ENCODE measurements at regions not wholly inside any gene's neighbourhood (a gene's known extent, or its start where the extent isn't known, plus 50 kb on each side); places are given as distances from the start of the nearest gene placed in this dataset.

DNA sequence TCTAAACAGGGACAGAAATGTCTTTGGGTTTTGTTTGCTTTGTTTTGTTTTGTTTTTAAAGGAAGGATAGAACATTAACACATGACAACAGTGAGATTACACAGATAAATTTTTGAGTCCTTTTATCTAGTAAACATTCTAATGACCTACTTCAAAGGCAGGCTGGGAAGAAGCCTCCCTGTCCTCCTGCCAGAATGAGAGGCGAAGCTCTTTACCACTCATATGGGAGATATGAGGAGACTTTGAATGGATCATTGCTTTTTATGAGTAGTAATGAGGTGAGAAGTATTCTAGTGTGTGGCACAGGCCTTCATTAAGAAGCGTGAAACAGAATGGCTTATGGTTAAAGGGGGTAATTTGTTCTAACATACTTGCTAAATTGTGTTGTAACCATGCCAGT, 172.0 kb downstream of the FBXO8 start:
- H3K36me3 ChIP-seq (ENCODE audit: control insufficient read depth, insufficient read depth, low read length), result no peaks in the 10 kb centered on the region
- BruUV-seq (replicated peaks), result no TSS peak
- 51% methylated on average over 2 of the region's 2 CpGs for WGBS (ENCODE audit: insufficient coverage, low coverage, missing lambda C conversion rate)
- H3K9ac ChIP-seq (ENCODE audit: insufficient read depth in 1 of 2, low read depth in 2 of 2, low read length in 2 of 2), result no peak overlapping the region
- intact Hi-C loops (cut with micrococcal nuclease) (no loop called here), in situ Hi-C loops (cut with MboI) (no loop called here)
- no peak for DNase-seq (ENCODE audit: extremely low read depth in 1 of 4, low spot score in 3 of 4)
- no peak overlapping the region for H3K27ac ChIP-seq (ENCODE audit: extremely low read depth, low read depth, low read length)
- ChIA-PET POLR2A (interaction anchor here (1.1 kb wide), 1 partner anchor 13 kb away, joined by 3 read pairs; no protein-coding TSS in a partner anchor), CTCF (ENCODE audit: low intra/inter-chr PET ratio) (no interaction called here)
- no peaks in the 10 kb centered on the region for H3K9me3 ChIP-seq (replicated peaks; ENCODE audit: control insufficient read depth, insufficient read depth, low read depth, low read length)
- H3K4me1 ChIP-seq (replicated peaks in 1 of 2; ENCODE audit: control insufficient read depth in 2 of 2, insufficient read depth in 2 of 2, low read length in 2 of 2), result peaks cover 0 to 2% of the 10 kb centered on the region in 2 experiments; a peak in 2 of 5 replicates
- FAIRE-seq, result no peak
- no peaks in the 10 kb centered on the region for H3K9me1 ChIP-seq (ENCODE audit: control insufficient read depth, insufficient read depth, low read length)
- H4K20me1 ChIP-seq (replicated peaks; ENCODE audit: control insufficient read depth, insufficient read depth, low read length), result no peaks in the 10 kb centered on the region
- 0 out of 2 replicates have a peak overlapping the region, but pooled peaks have one; percentile 10 for H2AFZ ChIP-seq (ENCODE audit: low read depth, low read length)
- no peaks in the 10 kb centered on the region for H3K27me3 ChIP-seq (ENCODE audit: control insufficient read depth in 2 of 2, insufficient read depth in 2 of 2, low read length in 2 of 2)
- H3K4me3 ChIP-seq, result no peak overlapping the region
- H3K79me2 ChIP-seq (ENCODE audit: control insufficient read depth, insufficient read depth, low read length), result no peaks in the 10 kb centered on the region
- no peak for ATAC-seq
- TF ChIP-seq FOXJ2 (tag; IDR thresholded peaks at IDR 0.05) (no peak), GATAD2A (IDR thresholded peaks at IDR 0.05) (no peak), STAG1 (CRISPR knock-in tag; IDR thresholded peaks at IDR 0.05; ENCODE audit: borderline replicate concordance) (no peak), ZNF165 (CRISPR knock-in tag; IDR thresholded peaks at IDR 0.05; ENCODE audit: borderline replicate concordance) (no peak), FUS (optimal IDR thresholded peaks at IDR 0.05; ENCODE audit: low read depth, low read length) (no peak), PPARD (CRISPR knock-in tag; IDR thresholded peaks at IDR 0.05) (no peak), TEAD2 (tag; IDR thresholded peaks at IDR 0.05) (no peak), ZC3H8 (IDR thresholded peaks at IDR 0.05) (no peak), NR2F6 (CRISPR knock-in tag; IDR thresholded peaks at IDR 0.05) (no peak), SLC30A9 (CRISPR knock-in tag; IDR thresholded peaks at IDR 0.05) (no peak), JUND (IDR thresholded peaks at IDR 0.05; ENCODE audit: borderline replicate concordance, low read depth, low read length) (no peak), JUND (tag; IDR thresholded peaks at IDR 0.05; ENCODE audit: borderline replicate concordance, low read depth, low read length) (no peak)
- TF ChIP-seq, protein P1, sequence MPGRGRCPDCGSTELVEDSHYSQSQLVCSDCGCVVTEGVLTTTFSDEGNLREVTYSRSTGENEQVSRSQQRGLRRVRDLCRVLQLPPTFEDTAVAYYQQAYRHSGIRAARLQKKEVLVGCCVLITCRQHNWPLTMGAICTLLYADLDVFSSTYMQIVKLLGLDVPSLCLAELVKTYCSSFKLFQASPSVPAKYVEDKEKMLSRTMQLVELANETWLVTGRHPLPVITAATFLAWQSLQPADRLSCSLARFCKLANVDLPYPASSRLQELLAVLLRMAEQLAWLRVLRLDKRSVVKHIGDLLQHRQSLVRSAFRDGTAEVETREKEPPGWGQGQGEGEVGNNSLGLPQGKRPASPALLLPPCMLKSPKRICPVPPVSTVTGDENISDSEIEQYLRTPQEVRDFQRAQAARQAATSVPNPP (IDR thresholded peaks at IDR 0.05; ENCODE audit: borderline replicate concordance, insufficient read depth, insufficient read length), result no peak
- TF ChIP-seq, protein P2, sequence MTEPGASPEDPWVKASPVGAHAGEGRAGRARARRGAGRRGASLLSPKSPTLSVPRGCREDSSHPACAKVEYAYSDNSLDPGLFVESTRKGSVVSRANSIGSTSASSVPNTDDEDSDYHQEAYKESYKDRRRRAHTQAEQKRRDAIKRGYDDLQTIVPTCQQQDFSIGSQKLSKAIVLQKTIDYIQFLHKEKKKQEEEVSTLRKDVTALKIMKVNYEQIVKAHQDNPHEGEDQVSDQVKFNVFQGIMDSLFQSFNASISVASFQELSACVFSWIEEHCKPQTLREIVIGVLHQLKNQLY (CRISPR knock-in tag; conservative IDR thresholded peaks at IDR 0.05), result no peak
- no peak overlapping the region for H3K4me2 ChIP-seq (ENCODE audit: insufficient read depth, low read length)

Measured in K562 (cell line).